Activated CD4-positive, alpha-beta T cell treated with anti-CD3 and anti-CD28 coated beads for 1 hour (primary cell): ENCODE measurements at regions not wholly inside any gene's neighbourhood (a gene's known extent, or its start where the extent isn't known, plus 50 kb on each side); places are given as distances from the start of the nearest gene placed in this dataset.
"Not testable (repeated sequence)": the region's sequence is repeated elsewhere in the genome, so short reads cannot be mapped to it uniquely, and the experiment has no call there.

Experiments
- DNase-seq: peaks from one replicate; pipeline ENCODE4 v3.0.0-alpha.2; 2020

DNA sequence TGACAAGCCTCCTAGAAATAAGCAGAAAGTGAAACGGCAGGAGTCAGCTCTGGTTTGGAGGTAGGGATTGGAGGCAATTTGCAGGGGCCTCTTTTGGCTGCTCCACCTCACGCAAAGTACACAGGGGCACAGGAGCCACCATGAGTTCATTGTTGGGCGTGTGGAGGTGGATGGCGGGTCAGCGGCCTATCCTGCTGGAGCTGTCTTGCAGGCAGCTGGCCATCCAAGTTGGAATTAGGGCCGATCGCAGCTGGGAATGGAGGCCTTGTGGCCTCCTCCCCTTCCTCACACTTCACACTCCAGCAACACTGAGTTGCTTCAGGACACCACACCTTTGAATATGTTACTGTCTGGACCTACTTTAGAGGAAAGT lies 171.5 kb downstream of the MYCN start:
- DNase-seq = no peak

DNA sequence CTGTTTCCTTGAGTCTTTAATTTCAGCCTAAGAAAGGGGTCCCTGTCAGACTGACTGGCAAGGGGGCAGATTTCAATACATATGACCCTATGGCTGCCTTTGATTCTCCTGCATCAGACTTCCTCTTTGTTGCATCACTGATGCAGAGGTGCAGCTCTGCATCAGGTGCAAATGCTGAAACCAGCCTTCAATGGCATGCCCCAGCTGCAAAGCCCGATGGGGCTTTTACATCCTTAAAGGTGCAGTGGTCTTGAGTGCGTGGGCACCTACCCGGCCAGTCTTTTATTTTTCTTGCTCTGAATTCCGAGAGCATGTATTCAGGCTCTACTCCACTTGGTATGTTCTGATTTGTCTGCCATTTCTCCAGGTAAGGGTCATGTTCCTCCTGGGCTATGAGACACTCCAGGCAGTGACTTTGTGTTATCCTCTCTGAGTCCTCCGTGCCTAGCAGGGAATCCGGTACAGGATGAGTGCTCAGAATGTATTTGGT lies 169.5 kb downstream of the MYCN start:
- no peak for DNase-seq

DNA sequence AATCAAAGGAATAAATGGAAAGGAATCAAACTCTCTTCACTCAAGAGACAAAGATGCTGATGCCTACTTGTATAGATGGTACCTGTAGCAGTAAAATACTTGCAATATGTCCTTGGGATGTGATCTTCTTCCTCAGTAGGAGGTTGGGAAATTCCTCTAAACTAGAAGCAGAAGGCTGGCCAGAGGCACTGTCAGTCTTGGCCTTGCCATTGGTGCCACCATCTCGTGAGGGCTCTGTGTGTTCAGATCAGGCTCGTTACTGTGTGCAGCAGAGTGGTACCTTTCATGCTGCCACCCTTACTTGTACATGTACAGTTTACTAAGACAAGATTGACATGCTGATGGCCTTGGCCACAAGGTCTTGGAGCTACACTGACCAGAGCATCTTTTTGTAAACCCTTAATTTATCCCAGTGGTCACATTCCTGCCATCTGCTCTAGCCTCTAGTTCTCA lies 169.0 kb downstream of the MYCN start:
- DNase-seq = no peak

DNA sequence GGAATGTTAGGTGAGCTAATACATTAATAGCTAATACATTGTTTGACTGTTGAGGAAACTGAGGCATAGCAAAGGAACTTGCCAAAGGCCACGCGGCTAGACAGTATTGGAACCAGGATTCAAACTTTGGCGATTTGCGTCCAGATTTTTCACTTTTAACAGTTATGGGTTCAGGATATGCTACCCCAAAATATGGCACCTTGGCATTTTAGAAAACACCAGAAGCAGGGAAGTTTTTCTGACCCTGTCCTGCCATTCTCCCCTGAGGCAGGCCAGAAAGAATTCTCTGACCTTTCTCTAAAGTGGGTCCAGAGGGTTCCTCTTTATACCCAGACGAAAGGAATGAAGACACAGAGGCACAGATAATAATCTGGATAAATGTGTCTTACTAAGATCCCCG lies 166.9 kb downstream of the MYCN start:
- DNase-seq = no peak

DNA sequence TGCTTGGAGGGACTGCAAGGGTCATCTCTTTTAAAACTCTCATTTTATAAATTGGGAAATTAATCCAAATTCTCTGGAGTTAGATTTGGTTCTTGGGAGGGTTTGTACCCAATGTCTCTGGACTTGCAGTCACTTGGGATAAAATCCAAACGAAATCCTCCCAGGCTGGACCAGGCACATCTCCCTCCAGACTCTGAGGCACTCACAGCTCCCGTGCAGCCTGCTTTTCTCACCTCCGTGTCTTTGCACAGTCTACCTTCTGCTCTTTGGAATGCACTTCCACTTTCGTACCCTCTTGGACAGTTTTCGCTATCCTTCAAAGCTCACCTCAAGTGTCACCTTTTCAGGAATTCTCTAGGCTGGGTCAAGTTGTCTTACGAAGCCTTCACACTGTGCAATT lies 166.3 kb downstream of the MYCN start:
- DNase-seq = no peak

DNA sequence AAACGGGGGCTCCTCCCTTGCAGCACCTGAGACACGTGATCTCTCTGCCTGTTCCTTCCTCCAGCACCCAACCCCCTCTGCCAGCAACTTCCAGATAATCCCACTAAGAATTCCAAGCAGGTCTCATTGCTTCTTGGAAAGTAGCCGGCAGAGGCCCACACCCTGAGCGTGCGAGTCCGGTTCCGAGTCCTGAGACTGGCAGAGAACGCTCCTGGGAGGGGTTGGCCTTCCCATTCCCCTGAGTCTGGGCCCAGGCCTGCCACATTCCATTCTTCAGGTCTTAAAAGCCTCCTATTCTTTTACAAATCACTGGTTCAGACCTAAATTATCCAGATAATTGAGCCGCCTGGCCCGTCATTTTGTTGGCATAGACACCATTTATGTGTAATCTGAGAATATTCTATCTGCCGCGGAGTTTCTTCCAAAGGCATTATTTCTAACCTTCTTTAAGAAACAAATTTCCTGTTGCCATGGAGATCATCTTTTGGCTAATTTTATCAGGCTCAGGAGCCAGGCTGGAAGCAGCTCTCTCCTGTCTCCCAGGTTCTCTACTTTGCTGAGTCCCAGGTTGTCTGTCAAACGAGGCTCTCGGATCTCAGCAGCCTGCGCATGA lies 165.4 kb downstream of the MYCN start:
- DNase-seq = no peak

DNA sequence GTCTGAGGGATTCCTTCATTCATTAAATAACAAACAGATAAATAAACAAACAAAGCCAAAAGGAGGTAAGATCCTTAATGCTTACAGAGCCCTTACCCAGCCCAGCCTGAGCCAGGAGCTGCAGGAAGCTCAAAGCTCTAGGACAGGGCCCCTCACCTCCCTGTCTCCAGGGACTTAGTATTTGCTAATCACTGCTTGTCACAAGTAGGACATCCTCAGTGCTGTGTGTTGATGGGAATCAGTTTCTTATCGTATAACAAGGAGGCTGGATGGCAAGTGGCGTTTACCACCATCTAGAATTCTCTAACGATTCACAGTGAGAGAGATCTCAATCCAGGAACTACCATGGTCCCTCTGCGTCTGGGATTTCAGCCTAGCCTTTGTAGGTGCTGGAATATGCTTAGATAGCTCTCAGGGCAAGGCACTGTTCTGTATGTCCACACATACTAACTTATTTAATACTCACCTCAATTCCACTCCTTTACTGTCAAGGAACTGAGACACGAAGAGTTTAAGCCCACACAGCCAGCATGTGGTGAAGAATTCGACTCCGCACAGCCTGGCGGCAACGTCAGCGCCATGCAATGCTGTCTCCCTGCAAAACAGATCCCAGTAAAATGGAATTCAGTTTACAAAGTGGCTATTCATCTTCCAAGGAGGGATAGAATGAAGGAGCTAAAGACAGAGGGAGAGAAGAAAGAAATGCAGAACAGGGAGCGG lies 164.8 kb downstream of the MYCN start:
- no peak for DNase-seq

DNA sequence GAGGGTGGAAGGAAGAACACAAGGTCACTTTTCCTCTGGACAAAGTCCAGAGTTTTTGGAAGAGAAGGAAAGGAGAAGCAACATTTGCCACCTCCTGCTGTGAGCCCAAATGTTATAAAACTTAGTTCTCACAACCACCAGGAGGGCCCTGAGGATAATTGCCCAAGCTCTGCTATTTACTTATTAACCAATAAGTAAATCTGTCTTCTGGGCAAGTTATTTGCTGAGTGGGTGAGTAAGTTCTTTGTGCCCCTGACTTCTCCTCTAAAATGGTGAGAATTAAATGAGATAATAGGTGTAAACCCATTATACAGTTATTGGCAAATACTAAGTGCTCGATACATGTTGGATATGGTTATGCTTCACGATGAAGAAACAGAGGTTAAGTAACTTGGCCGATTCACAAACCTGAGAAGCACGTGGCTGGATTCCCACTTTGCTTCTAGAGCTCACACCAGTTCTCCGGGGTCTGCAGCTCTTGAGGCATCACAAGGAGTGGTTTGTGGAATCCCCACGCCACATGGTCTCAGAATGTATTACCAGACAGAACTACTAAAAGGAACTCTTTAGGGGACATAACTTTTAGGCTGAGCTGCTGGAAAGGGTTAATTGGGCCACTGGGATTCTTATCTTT lies 164.1 kb downstream of the MYCN start:
- DNase-seq = no peak

DNA sequence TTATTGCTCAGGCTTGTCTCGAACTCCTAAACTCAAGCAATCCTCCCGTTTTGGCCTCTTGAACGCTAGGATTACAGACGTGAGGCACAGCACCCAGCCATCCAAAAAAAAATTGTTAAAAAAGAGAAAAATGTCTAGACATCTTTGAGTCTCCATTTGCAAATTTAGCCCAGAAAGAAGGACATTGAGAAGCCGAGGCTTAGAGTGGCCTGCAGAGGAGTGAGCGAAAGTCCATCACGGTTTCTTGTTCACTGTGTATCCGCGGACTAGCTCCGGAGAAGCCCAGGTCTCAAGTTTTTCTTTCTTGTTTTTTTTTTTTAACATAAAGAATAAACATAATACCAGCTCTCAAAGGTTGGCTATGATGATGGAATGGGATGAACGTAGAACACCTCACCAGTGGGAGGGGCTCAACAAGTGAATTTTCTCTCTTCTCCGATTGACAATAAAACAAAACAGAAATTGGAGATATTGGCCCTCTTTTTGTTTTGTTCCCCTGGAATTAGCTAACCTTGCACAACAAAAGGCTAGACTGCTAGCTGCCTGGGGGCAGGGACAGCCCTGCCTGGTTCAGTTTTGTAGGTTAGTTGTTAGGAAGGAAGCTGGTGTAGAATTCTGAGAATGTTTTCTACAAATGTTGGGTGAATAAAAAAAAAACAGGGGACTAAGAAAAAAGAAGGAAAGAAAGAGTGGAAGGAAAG lies 163.4 kb downstream of the MYCN start:
- no peak for DNase-seq

DNA sequence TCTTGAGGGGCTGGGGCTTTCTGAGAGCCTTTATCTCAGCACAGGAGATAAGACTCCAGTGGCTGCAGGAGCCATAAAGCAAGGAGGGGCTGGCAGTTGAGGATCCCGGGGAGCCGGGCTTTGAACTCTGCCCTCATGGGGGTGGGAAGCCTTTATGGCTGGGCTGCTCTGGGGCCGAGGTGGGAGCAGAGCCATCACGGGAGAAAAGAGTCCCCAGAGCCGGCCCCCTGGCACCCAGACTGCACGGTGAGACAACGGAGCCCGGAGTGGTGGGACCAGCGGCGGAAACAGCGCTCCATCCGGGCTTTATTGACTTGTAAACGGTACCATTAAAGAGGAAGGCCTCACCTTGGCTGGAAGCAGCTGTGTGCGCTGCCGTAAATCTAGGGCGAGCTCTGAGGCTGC lies 162.6 kb downstream of the MYCN start:
- DNase-seq = no peak

DNA sequence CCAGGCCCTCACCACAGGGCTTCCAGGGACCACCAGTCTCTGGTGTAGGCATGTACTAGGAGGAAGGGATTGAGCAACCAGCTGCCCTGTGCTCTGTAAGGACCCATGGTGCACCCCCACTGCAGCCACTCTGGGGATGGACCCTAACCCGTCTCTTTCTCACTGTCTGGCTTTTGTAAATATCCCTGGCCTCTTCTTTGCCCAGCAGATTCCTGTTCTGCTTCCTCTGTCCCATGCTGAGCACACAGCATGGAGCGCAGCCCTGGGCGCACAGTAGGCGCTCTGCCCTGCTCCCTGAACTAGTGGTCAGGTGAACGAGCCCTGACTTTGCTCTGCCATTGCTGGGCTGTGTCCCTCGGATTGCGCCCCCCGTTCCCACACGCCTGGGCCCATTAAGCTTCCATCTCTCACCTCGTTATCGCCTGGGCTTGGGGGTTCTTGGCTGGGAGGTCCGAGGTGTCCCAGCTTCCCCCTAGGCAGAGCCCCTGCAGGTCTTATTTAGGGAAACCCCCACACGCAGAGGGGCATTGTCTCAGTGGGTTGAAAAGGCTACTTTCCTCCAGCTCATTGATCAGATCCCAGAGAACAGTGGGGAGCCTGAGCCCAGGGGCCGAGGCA lies 162.1 kb downstream of the MYCN start:
- no peak for DNase-seq

DNA sequence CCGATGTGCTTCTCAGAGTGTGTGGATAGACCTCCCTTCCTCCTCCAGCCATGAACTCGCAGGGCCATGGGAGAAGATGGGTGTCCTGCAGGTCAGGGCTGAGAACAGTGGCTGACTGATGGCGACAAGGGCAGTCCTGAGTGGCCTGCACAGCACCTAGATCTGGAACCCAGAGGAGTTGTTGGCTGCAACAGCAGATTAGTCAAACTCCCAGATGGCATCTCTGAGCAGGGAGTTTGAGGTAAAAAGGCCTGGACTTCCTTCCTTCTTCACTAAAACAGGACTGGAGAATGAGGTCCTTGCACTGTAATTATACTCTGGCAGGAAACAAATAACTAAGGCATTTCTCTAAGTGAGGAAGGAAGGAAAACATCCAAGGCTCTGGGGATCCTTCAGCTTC lies 160.8 kb downstream of the MYCN start:
- DNase-seq = no peak

DNA sequence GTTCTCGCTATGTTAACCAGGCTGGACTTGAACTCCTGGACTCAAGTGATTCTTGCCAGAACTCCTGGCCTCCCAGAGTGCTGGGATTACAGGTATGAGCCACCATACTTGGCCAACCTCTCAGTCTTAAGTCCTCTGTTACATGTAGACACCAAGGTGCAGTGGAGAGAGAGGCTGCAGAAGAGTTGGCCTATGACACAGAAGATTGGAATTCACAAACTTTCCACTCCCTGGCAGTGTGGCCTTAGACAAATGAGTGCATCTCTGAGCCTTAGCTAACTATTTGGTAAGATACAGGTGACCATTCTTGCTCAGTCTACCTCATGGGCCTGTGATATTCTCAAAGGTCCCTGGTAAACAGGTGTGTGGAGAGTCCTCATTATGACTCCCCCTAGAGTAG lies 159.7 kb downstream of the MYCN start:
- no peak for DNase-seq

DNA sequence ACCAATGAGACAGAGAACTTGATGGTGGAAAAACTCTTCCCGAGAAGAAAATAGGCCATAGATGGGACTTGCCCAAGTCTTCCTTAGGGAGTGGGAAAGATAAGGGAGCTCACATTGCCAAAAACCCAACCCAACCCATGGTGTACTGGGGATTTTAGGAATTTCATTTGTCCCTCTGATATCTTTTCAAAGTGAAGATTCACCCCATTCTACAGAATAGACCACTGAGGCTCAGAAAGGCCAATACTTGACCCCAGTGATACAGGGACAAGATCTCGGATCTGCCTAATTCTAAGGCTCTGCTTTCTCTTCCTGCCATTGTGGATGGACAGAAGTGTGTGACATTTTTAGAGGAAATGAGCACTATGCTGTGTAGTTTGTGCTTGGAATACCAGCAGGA lies 159.0 kb downstream of the MYCN start:
- no peak for DNase-seq

DNA sequence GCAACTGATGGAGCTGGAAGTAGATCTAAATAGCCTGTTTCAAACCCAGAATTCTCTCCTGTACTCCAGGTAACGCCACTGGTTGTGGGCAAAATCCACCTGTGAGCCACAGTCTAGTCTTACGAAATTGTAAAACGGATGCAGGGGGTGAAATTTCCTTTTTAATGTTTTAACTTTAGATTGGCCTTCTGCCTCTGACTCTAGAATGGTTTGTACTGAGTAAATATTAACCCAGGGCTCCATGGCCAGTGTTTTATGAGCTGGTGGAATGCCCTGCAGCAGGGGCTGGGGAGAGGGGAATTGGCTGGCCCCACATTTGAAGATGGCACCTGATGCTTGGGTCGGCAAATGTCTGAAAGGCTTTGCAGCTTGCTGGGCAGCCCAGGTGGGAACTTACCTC lies 156.6 kb downstream of the MYCN start:
- DNase-seq = no peak

DNA sequence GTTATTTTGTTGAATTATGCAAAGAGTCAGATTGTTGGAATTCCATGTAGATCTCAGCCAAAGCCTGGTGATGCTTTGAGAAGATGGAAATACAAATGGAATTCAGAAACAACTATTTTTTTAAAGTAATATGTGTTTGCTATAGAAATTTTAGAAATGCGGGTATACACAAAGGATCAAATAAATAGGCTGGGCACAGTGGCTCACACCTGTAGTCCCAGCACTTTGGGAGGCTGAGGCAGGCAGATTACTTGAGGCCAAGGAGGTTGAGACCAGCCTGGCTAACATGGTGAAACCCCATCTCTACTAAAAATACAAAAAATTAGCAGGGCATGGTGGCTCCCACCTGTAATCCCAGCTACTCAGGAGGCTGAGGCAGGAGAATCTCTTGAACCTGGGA lies 155.1 kb downstream of the MYCN start:
- DNase-seq = not testable (repeated sequence)

DNA sequence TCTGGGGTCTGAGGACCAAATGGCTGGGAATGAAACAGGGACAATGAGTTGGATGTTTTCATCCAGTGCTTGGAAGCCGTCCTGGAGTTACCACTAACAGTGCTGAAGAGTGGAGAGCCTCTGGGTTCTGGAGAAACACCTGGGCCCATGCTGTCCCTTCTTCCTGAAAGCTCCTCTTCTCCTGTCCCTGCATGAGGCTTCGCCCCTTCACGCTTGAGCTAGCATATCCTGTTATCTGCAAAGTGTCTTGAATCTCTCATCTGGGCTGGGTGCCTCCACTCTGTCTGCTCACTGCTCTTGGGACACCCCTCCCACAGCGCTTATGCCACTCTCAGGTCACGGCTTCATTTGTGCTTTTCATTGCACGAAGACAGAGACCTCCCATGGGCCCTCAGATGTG lies 154.5 kb downstream of the MYCN start:
- no peak for DNase-seq

DNA sequence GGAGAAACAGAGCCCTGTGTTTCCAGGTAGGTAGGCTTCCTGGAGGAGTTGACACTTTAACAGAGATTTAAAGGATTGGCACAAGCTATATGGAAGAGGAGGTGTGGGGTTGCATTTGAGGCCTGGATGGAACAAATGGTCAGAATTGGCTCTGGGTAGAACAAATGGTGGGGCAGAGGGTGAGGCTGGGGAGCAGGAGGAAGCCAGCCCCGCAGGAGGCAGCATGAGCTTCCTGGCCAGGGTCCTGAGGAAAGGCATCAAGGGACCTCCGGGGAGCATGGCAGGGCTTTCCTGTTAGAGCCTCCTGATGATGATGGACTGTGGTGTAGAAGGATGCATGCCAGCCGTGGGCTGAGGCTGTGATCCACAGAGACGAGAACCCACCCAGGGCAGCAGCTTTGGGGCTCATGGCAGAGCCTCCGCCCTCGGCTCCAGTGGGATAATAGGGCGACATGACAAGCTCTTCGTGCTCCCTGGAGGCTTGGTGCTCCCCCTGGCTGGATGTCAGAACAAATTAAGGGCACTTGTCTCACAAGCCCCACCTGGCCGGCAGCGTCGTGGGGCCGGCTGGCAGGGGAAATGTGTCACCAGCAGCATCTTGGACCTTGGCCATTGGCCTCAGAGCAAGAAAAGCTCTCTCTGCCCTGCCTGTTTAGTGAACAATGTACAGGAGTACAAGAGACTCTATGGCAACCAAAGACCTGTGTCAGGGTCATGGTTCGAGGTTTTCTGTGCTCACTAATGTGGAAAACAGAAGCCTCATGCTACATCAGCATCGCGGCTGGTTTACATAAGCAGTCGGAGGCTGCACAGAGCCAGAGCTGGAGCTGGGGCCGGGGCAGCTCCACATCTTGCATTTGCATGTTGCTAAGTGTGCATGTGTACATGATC lies 153.5 kb downstream of the MYCN start:
- no peak for DNase-seq

DNA sequence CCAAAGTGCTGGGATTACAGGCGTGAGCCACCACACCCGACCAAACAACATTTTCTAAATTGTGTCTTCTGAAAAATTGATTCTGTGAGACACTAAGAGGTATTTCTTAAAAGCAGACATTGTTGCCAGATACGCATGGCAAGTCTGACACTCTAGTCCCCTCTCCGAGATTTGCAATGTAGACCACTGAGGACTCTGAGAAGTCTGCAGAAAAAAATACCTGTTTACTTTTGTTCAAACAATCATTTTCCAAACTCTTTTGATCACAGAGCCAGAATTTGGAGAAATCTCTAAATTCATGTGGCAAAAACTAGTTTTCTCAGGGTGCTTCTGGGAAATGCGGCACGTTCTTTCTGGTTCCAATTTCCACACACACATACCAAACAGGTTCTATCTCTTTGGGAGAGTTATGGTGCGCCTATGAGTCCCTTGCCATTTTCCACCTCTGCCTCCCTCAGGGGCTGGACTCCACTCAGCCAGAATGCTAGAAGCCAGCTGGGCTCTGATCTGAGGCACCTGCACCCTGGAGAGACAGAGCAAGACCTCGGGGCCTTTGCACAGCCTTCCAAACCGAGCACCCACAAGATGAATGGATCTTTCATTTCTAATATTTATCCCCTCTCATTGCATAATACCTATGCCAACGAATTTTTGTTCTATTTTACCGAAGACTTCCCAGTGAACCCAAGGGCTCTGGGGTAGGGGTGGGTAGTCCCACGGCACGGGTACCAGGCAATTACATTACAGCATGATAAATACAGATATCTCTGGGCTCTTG lies 152.7 kb downstream of the MYCN start:
- no peak for DNase-seq

DNA sequence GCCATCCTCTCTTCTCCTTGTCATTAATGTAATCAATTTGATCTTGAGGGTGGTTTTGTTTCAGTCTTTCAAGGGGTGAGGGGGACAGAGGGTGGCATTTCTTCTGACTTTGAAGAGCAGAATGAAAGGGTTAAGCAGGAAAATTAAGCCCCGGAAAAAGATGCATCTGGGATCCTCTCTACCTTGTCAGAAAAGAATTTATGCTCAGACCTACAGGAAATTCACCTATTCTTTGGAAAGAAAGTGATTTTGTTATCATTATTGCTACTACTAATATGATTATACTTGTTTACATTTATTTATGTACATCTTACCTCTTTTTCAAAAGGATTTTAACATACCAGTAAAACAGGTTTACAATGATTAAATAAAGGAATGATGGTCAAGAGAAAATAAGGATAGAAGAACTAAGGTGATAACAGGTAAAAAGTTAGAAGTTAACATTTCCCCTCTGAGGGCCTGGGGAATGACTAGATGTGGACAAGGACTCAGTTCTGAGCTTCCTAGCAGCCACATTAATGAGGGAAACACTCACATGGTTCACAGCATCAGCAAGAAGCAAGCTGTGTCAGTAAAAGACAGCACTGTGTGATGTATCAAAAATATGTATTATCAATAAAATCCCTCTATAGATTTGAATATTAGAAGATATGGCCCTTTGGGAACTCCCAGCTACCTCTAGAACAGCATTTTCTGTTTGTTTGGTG lies 151.4 kb downstream of the MYCN start:
- DNase-seq = no peak
